ENCODE measurements at regions not wholly inside any gene's neighbourhood (a gene's known extent, or its start where the extent isn't known, plus 50 kb on each side); places are given as distances from the start of the nearest gene placed in this dataset.
A peak's percentile ranks its signal among the peaks of the same experiment; 100 is the strongest.

GRCh38 chr7:1318051-1318450 lies 85.4 kb downstream of the UNCX start:
- Histone ChIP-seq H3K27ac (ENCODE audit: low read depth, low read length) (no peak overlapping the region), H3K9ac (ENCODE audit: extremely low read depth, low read length, poor library complexity, severe bottlenecking) (no peak overlapping the region), H3K4me3 (ENCODE audit: low read length) (no peak overlapping the region), H3K4me1 (ENCODE audit: control insufficient read depth, insufficient read depth, low read length) (no peaks in the 10 kb centered on the region), H3K9me3 (ENCODE audit: control insufficient read depth, low read length) (no peaks in the 10 kb centered on the region), H3K27me3 (ENCODE audit: control insufficient read depth, insufficient read depth, low read length, poor library complexity, severe bottlenecking) (no peaks in the 10 kb centered on the region), H3K36me3 (ENCODE audit: control insufficient read depth, insufficient read depth, low read length) (no peaks in the 10 kb centered on the region)
- Mint-ChIP-seq H3K27me3 (ENCODE audit: insufficient read depth) (no peaks in the 10 kb centered on the region), H3K36me3 (ENCODE audit: low read depth) (no peaks in the 10 kb centered on the region), H3K4me3 (no peak overlapping the region), H3K27ac (no peak overlapping the region), H3K4me1 (no peaks in the 10 kb centered on the region), H3K9me3 (no peaks in the 10 kb centered on the region)
- no peak for TF ChIP-seq CTCF (conservative IDR thresholded peaks at IDR 0.05)
- no peak for DNase-seq
- 80 to 84% methylated on average over 9 to 16 of the region's 16 CpGs for WGBS, 2 experiments (ENCODE audit: insufficient coverage in 1 of 2, insufficient read length in 1 of 2)

- H3K9me3 Mint-ChIP-seq = no peaks in the 10 kb centered on the region
- Histone ChIP-seq H3K4me1 (ENCODE audit: control insufficient read depth, insufficient read depth, low read length) (no peaks in the 10 kb centered on the region), H3K27ac (ENCODE audit: low read depth, low read length) (no peak overlapping the region), H3K9me3 (ENCODE audit: control insufficient read depth, low read length) (no peaks in the 10 kb centered on the region), H3K9ac (ENCODE audit: extremely low read depth, low read length, poor library complexity, severe bottlenecking) (no peak overlapping the region), H3K36me3 (ENCODE audit: control insufficient read depth, insufficient read depth, low read length) (no peaks in the 10 kb centered on the region), H3K27me3 (ENCODE audit: control insufficient read depth, insufficient read depth, low read length, poor library complexity, severe bottlenecking) (no peaks in the 10 kb centered on the region), H3K4me3 (ENCODE audit: low read length) (no peak overlapping the region)
- H3K4me1 Mint-ChIP-seq = no peaks in the 10 kb centered on the region
- DNase-seq = no peak
- TF ChIP-seq CTCF (conservative IDR thresholded peaks at IDR 0.05) = no peak
- 86 to 92% methylated on average over 12 to 18 of the region's 18 CpGs for WGBS, 2 experiments (ENCODE audit: insufficient coverage in 1 of 2, insufficient read length in 1 of 2)
- H3K27ac Mint-ChIP-seq = no peak overlapping the region
- H3K27me3 Mint-ChIP-seq (ENCODE audit: insufficient read depth) = no peaks in the 10 kb centered on the region
- no peak overlapping the region for H3K4me3 Mint-ChIP-seq
- H3K36me3 Mint-ChIP-seq (ENCODE audit: low read depth) = no peaks in the 10 kb centered on the region
These were observed 86.0 kb downstream of the UNCX start for GRCh38 chr7:1318661-1319060.

DNA sequence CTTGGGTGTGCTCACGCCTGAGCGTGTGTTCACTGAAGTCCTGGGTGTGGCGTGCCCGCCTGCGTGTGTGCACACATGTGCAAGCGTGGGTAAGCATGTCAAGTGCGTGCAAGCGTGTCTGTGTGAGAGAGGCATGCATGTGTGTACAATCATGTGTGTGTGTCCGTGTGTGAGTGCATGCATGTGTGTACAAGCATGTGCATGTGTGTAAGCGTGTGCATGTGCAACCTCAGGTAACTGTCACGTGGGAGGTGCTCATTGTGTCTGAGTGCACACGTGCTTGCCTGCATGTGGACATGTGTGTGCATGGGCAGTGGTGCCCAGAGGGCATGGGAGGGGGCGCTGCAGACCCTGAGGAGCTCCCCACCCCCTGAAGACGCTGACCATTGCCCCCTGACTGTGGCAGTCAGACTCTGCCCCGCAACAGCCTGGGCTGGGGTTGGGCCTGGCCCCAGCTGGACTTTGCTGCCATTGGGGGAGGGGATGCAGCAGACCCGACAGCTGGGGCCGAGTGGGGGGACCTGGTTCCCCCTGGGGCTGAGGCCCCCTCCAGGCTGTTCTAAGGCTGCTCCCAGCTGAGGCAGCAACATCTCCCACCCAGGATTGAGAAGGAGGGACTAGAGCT lies 88.1 kb downstream of the UNCX start:
- H3K27me3 ChIP-seq (ENCODE audit: control insufficient read depth, insufficient read depth, low read length, poor library complexity, severe bottlenecking) = no peaks in the 10 kb centered on the region
- no peaks in the 10 kb centered on the region for H3K9me3 ChIP-seq (ENCODE audit: control insufficient read depth, low read length)
- H3K4me3 ChIP-seq (ENCODE audit: low read length) = no peak overlapping the region
- Mint-ChIP-seq H3K36me3 (ENCODE audit: low read depth) (no peaks in the 10 kb centered on the region), H3K27me3 (ENCODE audit: insufficient read depth) (no peaks in the 10 kb centered on the region), H3K4me3 (no peak overlapping the region), H3K27ac (no peak overlapping the region), H3K9me3 (no peaks in the 10 kb centered on the region), H3K4me1 (no peaks in the 10 kb centered on the region)
- no peaks in the 10 kb centered on the region for H3K36me3 ChIP-seq (ENCODE audit: control insufficient read depth, insufficient read depth, low read length)
- H3K9ac ChIP-seq (ENCODE audit: extremely low read depth, low read length, poor library complexity, severe bottlenecking) = no peak overlapping the region
- 90 to 95% methylated on average over 12 to 17 of the region's 17 CpGs for WGBS, 2 experiments (ENCODE audit: insufficient coverage in 1 of 2, insufficient read length in 1 of 2)
- no peak for DNase-seq
- no peak for TF ChIP-seq CTCF (conservative IDR thresholded peaks at IDR 0.05)
- peak overlapping the region; percentile 44 for H3K27ac ChIP-seq (ENCODE audit: low read depth, low read length)
- no peaks in the 10 kb centered on the region for H3K4me1 ChIP-seq (ENCODE audit: control insufficient read depth, insufficient read depth, low read length)

Measured in endodermal cell (in vitro differentiated cells).